HG03045 (cell line): ENCODE measurements at regions not wholly inside any gene's neighbourhood (a gene's known extent, or its start where the extent isn't known, plus 50 kb on each side); places are given as distances from the start of the nearest gene placed in this dataset.
"Not testable (repeated sequence)": the region's sequence is repeated elsewhere in the genome, so short reads cannot be mapped to it uniquely, and the experiment has no call there.

Experiments
- ATAC-seq: cut with Tn5 transposase; IDR thresholded peaks from one replicate; pipeline ENCODE4 v1.9.1; 2021; ENCODE audit warnings: mild to moderate bottlenecking, moderate library complexity; ENCODE audit not compliant: unreplicated experiment

GRCh38 chr11:67940440-67940839 lies 63.5 kb downstream of the UNC93B1 start:
- not testable (repeated sequence) for ATAC-seq

GRCh38 chr11:67938964-67939363 lies 64.9 kb downstream of the UNC93B1 start:
- ATAC-seq: not testable (repeated sequence)

- not testable (repeated sequence) for ATAC-seq
Measured at GRCh38 chr11:67938371-67938770, 65.5 kb downstream of the UNC93B1 start.

- not testable (repeated sequence) for ATAC-seq
Measured at GRCh38 chr11:67923565-67923964, 80.3 kb downstream of the UNC93B1 start.

- ATAC-seq: not testable (repeated sequence)
Measured at GRCh38 chr11:67920546-67920945, 83.4 kb downstream of the UNC93B1 start.

- not testable (repeated sequence) for ATAC-seq
Measured at GRCh38 chr11:67912184-67912583, 91.7 kb downstream of the UNC93B1 start.

- not testable (repeated sequence) for ATAC-seq
Measured at GRCh38 chr11:67911211-67911610, 92.7 kb downstream of the UNC93B1 start.

GRCh38 chr11:67910803-67911202 lies 93.1 kb downstream of the UNC93B1 start:
- ATAC-seq: not testable (repeated sequence)

- ATAC-seq: not testable (repeated sequence)
Measured at GRCh38 chr11:67906969-67907368, 96.9 kb downstream of the UNC93B1 start.

- ATAC-seq: not testable (repeated sequence)
Measured at GRCh38 chr11:67899462-67899861, 104.4 kb downstream of the UNC93B1 start.

- ATAC-seq: not testable (repeated sequence)
Measured at GRCh38 chr11:67893487-67893886, 110.4 kb downstream of the UNC93B1 start.

GRCh38 chr11:67889646-67890045 lies 114.3 kb downstream of the UNC93B1 start:
- ATAC-seq: not testable (repeated sequence)

GRCh38 chr11:67888056-67888455 lies 115.8 kb downstream of the UNC93B1 start:
- ATAC-seq: not testable (repeated sequence)

GRCh38 chr11:67886672-67887071 lies 117.2 kb downstream of the UNC93B1 start:
- ATAC-seq: not testable (repeated sequence)

- ATAC-seq: not testable (repeated sequence)
Measured at GRCh38 chr11:67886207-67886606, 117.7 kb downstream of the UNC93B1 start.

- not testable (repeated sequence) for ATAC-seq
Measured at GRCh38 chr11:67885574-67885973, 118.3 kb downstream of the UNC93B1 start.

- ATAC-seq: not testable (repeated sequence)
Measured at GRCh38 chr11:67884761-67885558, 118.9 kb downstream of the UNC93B1 start.

GRCh38 chr11:67884073-67884757 lies 119.7 kb downstream of the UNC93B1 start:
- ATAC-seq: not testable (repeated sequence)

- ATAC-seq: not testable (repeated sequence)
Measured at GRCh38 chr11:67882304-67882703, 121.6 kb downstream of the UNC93B1 start.

GRCh38 chr11:67881836-67882235 lies 122.1 kb downstream of the UNC93B1 start:
- not testable (repeated sequence) for ATAC-seq

GRCh38 chr11:67880594-67881196 lies 123.2 kb downstream of the UNC93B1 start:
- not testable (repeated sequence) for ATAC-seq
